ENCODE measurements at regions not wholly inside any gene's neighbourhood (a gene's known extent, or its start where the extent isn't known, plus 50 kb on each side); places are given as distances from the start of the nearest gene placed in this dataset.
"Not testable (repeated sequence)": the region's sequence is repeated elsewhere in the genome, so short reads cannot be mapped to it uniquely, and the experiment has no call there.

DNA sequence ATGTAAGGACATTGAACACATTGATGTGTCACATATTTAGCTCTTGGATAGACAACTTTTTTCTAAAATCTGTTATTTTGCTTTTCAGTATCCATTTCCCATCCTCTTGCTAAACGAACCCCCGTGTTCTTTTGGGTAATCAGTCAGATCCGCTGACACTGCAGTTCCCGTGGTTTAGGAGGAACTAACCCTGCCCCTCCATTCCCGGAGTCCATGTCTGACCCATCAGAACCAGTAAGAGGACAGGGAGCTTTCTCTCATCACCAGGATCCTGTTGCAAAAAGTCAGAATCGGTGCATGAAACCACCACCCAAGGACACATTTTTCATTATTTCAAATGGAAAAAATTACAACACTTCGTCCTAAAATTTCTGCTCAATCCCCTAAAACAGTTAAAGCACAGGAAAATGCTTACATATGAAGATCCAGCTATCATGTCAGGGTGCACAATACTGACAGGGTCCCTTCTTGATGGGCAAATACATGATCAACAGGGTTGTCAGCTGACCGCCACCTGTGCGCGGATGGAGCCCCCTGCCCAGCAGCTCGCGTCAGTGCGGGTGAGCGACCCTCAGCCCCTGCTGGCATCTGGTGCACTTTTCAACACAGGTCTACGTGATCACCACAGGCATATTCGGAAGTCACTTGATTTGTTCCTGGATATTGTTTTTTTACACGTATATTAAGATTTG, 276.8 kb downstream of the ADGRD1 start:
- no peak for DNase-seq

DNA sequence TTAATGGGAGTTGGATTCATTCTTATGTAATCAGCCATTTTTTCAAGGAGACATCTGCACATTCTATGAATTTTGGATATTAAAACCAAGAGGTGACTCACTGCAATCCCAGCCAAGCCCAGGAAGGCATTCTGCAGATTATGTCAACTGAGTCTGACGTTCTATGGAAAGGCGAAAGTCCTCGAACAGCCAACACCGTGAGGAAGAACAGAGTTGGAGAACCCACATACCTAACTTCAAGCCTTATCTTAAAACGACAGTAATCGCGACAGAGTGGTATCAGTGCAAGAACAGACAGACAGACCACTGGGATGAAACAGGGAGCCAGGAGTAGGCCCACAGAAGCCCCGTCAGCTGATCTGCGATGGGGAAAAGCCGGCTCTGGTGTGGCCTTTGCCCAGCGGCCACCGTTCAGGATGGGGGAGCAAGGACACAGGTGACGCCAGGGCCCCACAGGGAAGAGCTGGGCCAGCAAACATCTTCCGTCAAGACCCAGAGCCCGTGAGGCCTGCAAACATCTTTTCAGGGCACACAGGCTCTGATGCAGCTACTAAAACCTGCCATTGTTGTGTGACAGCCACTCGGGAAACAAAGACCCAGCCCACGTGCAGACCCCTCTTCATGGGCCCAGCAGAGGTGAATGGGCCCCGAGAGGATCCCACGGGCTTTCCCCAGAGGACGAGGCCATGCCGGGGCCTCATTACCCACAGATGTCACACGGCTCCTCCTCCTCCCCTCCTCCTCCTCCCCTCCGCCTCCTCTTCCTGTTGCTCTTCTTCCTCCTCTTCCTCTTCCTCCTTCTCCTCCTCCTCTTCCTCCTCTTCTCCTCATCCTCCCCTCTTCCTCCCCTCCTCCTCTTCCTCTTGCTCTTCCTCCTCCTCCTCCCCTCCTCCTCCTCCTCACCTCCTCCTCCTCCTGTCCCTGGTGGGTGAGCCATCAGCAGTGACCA, 277.6 kb downstream of the ADGRD1 start:
- DNase-seq: no peak

DNA sequence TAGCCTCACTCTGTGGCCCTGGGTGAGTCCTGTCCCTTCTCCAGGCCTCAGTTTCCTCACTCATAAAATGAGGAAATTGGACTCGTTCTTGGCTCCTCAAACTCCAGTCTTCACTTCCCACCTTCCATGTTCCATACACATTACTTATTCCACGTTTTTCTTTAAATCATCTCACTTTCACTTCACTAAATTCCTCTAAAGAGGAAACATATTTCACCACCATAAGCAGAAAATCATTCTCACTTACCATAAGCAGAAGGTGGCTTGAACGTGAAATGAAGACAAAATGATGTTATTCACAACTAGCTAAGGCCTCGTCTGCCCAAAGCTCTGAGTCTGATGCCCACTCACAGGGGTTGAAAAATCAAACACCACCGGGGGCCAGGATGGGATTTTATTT, 278.3 kb downstream of the ADGRD1 start:
- DNase-seq: no peak

DNA sequence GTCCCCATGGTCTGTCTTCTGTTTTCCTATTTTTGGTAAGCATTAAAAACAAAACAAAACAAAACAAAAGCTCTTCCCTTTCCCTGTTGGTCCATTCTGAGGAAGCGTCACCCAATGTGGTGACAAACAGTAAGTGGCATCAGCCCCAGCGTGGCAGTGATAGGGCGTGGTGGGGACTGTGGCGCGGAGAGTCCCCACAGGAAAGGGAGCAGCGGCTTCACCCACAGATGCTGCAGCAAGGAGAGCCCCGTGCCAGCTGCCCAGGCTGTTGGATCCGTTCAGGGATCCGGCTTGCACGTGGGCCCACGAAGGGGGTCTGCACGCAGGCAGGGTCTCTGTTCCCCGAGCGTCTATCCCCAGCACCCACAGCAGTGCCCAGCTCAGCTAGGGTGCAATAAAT, 279.2 kb downstream of the ADGRD1 start:
- not testable (repeated sequence) for DNase-seq

DNA sequence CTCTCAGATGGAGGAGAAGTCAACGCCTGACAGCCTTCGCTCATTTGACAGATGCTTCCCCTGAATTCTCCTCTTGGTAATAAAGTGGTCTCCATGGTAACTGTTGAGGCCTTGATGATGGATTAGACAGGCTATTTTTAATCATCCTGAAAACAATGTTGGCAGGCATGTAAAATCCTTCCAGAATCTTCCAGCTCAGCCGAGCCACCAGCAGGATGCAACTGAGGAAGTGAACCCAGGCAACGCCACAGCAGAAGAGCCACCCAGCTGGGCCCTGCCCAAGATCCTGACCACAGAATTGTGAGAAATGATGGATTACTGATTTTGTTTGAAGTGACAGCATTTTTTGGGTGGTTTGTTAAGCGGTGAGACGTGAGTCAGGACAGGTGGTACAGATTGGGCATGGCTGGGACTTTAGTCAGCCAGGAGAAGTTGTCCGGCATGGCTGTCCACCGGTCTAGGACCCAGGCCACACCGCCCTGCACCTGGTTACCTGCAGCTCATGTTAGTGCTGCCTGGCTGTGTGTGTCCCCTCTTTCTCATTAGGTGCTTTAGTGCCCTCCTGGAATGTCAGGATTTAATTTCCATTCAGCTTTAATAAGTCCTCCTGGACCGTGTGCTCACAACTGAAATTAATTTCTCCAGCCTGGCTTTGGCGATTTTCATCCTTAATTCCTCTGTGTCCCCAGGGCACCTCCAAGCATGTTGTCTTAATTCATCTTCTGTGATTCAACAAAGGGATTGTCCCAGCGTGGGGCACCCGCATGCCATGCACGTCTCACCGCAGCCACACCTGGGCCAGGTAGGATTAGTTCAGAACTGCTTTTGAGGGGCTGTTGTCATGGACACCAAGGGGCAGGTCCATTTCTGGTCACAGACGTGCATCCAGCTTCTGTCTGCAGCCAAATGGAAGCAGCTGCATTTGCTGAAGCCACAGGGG, 280.4 kb downstream of the ADGRD1 start:
- DNase-seq: not testable (repeated sequence)

DNA sequence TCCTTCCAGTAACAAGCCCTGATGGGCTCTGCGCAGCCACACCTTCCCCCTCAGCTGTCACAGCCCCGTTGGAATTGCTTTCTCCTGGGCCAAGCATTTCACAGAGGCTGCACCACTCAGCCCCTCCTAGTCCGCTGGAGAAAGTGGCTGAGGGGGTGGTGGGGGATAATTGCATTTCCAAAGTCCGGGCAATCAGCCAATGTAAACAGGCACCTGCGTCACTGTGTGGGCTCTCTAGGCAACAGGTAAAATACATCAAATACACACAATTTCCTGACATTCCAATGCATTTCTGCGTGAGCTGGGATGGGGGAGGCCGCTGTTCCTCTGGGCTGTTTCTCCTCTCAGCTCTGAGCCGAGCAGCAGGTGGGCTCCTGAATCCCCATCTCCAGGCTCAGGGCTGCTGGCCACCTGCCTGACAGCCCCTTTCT, 281.1 kb downstream of the ADGRD1 start:
- not testable (repeated sequence) for DNase-seq

DNA sequence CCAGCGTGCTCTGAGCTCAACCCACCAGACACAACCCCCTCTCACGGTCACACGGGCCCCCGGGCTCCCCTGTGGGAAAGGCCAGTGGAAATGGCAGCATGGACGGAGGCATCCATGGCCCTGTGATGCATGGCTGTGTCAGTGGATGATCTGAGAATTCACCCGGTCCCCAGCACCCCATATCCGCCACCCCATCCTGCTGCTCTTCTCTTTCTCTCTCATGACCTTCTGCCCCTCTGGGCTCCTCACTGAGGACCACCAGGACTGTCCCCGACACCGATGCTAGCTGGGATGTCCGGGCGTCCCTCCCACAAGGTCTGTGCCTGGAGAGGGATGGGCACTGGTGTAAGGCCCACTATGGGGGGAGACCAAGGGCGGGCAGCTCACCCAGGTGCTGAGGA, 282.2 kb downstream of the ADGRD1 start:
- DNase-seq: no peak

DNA sequence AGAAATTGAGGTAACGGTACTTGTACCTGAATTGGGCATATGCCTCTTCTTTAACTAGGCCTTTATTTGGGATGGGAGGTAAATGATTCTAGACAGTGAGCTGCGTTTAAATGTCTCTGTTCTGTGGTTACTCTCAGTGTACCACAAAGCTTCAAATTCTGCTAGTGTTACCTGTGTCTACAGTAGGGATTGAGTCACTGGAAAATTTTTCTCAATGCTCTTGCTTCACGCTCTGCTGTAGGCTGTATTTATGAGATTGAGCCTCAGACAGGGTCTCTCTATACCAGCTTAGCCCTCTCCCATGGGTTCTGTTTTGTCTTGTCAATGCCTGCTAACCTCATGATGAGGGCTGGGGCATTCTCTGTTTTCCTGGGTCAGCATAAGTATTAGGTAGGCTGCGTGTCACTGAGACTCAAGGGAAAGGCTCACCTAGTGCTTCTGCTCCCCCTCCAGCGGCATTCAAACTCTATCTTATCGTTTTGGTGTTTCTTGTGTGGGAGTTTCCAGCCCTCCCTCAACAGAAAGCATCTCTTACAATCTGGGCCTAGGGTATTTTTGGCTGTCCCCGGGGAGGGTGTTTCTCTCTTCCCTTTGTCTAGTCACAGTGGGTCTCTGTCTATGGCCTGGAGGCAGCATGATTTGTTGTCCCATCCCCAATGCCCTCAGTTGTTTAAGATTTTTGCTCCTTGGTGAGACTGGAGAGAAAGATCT, 285.8 kb downstream of the ADGRD1 start:
- DNase-seq: no peak

DNA sequence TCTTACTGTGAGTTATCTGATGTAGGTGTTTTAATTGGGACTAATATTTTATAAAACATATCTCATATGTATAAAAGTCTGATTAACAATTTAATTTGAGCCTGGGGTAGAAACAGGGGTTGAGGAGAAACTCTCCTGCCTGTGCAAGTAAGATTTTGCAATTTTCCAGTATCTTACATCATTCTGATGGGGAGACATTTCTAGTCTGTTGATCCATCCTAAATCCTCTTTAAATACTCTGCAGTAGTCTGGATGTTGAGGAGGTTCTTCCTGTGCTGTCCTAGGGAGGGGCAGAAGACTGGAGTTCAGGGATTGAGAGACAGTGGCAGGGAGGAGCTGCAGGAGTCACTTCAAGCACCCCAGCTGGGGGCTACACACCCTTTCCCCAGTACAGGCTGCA, 287.8 kb downstream of the ADGRD1 start:
- DNase-seq: no peak

DNA sequence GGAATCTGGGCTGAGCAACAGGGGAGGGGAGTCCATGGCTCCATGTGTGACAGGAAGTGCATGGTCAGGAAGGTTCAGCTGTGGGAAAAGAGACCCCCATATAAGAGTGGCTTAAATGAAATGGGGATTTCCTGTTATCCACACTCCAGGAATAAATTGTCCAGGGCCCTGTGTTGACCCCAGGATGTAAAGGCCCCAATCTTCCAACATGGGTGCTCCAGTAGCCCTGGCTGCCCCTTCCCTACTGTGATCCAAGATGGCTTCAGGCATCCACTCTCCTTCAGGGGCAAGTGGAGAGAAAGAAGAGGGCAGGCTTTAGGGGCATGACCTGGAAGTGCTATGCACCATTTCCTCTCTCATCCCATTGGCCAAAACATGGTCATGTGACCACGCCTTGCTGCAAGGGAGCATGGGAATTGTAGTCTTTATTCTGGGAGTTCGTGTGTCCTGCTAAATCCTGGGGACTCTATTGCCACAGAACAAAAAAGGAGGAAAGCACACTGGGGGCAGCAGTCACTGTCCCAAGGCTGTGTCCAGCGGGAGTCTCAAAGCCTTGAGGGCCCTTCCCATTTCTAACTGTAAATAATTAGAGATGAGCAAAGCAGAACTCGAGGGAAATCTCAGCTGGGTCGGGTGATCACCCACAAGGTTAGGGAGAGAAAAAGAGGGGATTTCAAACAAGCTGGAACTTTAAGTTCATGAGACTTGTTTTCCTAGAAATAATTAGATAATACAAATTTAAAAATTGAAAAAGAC, 289.2 kb downstream of the ADGRD1 start:
- no peak for DNase-seq

DNA sequence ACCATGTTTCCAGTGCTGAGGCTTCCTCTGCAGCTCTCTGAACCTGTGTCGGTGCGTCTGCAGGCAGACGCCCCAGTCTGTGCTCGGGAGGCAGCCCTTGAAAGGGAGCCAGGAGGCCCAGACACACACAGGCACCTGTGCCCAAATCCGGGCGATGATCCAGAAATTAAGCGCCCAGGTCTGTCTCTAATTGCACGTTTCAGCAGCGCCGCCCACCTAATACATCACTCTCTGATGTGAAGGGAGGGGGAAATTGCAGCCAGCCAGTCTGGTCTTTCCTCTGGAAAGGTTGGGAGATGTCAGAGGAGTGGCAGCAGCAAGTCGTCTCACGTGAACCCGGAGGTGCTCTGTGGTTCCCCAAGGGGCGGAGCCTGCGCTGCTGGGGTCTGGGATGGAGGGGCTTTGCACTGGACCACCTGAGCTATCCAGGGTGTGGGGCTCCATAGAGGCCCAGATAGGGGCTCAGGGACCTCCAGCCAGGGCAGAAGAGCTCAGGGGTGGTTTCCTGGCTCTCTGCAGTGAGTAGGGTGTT, 290.5 kb downstream of the ADGRD1 start:
- DNase-seq: not testable (repeated sequence)

DNA sequence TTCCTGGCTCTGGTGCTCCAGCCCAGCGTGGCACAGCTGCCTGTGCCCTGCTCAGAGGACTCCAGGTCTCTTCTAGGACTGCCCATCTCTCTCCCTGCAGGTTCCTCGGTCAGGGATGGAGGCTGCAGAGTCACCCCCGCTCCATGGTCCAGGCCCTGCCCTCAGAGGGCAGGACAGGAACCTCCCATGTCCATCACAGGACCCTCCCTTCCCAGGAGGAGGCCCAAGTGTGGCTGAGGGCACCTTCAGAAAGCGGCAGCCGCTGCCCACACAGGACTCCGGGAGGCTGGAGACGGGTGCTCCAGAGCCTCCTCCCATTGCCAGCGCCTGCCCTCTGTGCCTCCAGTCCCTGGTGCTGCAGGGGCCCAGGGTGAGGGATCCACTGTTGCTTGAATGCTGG, 291.5 kb downstream of the ADGRD1 start:
- DNase-seq: not testable (repeated sequence)

DNA sequence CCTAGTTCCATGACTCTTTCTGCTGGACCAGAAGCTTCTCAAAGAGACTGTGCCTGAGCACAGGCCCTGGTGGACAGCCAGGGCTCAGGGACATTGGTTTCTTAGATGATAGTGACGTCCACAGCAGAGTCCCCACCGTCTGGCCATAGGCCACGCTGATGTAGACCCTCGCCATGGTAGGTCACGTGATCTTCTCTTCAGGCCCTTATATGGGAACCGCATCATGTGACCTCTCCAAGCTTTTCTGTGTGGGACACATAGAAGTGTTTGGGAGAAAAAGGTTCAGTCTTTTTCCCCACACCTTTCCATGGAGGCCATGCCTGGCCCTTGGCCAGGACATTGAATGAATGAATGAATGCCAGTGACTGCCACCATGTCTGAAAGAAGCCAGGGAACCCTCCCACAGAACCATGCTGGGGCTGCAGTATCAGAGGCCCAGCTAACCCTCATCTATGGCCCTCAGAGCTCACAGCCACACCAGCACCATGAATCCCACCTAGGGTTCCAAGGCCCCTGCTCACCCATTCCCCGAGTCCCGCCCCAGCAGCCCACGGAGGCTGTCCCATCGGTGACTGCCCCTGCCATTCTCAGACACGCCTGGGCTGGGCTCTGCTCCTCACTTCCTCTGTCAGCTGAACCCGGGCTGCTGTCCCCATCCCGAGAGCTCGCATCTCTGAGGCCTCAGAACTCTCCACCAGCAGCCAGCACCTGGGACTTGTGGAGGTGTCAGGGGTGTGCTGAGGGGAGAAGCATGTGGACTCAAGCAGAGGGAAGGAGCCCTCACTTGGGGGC, 292.1 kb downstream of the ADGRD1 start:
- DNase-seq: no peak

DNA sequence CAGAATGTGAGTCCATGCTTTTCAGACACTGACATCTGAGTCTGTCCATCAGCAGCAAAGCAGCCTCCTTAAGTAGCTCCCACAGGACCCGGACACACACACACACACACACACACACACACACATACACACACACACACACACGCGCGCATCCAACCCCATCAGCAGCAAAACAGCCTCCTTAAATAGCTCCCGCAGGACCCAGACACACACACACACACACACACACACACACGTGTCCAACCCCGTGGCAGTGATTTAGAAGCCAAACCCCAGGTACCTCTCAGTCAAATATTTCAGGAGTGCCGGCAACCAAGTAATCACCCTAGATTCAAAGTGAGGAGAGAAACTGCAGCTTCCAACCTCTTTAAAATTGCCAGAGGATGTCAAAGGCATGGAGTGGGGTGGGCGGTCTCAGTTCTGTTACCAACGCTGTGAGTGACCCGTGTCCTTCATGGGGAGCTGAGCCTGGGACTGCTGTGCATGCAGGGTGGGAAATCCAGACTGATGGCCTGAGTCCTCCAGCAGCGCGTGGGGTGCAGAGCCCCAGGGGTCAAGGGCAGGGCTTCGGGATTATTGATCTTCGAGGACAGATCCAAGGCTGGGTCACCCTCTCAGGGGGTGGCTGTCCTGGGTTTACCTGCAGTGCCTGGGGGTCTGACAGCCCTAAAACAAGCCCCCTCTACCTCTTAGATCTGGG, 293.5 kb downstream of the ADGRD1 start:
- not testable (repeated sequence) for DNase-seq

DNA sequence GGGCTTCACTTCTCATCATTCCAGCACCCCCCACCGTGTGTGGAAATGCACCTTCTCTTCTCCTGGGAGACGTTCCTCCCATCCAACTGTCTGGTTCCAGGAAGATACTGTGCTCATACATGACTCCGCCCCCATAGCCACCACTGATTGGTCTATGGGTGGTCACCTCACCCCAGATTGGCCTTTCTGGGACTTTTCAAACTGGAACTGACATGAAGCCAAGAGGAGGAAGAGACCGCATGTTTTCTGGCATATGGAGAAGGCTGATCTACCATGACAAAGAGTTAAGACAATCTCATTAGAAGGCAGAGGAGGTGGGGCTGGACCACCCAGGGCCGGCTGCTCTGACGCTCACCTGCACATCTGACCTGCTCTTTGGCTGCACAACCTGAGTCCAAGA, 294.2 kb downstream of the ADGRD1 start:
- DNase-seq: not testable (repeated sequence)

DNA sequence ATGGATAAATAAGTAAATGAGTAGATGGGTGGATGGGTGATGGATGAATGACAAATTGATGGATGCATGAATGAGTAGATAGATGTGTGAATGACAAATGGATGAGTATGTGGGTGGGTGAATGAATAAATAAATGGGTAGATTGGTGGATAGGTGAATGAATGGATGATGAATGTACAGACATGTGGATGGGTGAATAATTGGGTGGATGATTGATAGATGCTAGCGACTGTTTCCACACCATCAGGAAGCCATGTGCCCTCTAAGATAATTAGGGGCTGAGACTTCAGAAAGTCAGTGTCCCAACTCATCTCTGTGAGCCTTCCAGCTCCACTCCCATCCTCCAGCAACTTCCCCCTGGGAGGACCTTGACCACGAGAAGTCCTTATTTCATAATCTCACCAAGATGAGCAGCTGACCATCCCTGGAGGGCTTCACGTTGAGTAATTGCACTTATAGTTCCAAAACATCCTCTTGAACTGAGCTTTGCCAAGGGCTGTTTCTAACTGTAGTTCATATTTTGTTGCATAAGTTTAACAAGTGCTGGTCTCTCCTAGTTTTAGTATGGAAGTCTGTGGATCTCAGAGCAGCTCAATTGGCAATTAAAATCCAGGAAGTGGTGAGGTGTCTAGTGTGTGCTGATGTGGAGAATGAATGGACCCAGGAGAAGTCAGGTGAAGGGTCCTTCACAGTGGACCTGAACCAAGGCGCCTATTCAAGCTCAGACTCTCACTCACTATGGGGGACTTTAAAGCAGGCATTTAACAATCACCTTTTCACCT, 295.7 kb downstream of the ADGRD1 start:
- no peak for DNase-seq

DNA sequence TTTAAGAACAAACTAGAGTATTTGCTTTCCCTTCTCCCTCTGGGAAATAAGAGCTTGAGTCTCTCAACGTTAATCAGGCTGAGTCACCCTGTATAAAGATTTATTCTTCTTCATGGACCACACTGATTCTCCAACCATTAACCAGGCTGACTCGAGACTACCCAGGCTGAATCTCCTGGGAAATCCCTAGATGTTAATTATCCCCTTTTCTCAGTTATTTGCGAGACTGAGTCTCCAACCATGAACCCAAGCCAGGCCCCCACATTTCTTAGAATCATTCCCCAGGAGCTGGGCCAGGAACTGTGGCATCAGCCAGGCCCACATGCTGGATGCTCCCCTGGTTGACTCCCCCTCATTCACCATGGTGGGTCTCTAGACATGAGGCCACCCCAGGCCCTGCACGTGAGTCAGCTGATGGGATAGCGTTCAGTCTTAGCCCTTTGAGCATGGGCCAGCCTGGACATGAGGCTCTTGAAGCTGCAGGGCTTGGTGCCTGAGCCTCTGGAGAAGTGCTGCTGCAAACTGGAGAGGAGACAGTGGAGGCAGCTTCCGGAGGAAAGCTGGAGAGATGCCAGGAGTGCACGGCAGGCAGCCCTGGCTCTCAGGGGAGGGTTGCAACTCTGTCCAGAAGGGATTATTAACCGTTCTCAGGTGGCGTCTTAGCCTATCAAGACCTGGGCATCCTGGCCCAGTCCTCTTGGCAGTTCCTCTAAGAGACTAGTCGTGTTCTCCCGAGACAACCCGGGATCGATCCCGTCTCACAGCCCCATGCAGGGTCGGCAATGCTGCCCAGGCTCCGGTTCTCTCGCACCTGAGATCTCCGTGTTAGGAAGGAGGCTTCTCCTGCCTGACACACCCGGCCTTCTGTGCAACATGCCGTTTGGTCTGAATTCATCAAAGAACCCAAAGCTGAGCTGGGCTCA, 296.6 kb downstream of the ADGRD1 start:
- DNase-seq: no peak

DNA sequence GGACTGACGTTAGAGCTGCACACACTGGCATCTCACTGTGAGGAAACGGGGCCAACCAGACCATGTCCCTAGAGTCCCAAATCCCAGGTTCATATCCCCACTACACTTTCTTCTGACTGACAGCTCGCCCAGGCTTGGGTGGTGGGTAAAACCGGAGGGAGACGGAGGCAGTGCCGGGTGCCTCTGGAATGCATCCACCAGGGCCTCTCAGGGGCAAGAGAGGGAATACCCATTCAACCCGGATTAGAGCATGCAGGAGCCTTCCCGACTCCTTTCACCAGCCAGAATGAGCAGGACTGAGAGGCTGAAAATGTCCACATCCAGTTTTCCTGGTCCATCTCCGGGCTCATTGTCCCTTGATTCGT, 297.2 kb downstream of the ADGRD1 start:
- no peak for DNase-seq

Data from CD4-positive, alpha-beta T cell treated with Interferon gamma for 1 hour (primary cell).